ENCODE measurements at regions not wholly inside any gene's neighbourhood (a gene's known extent, or its start where the extent isn't known, plus 50 kb on each side); places are given as distances from the start of the nearest gene placed in this dataset.

GRCh38 chr14:48792376-48793024 lies 793.7 kb downstream of the RPS29 start:
- TF ChIP-seq POLR2A (IDR thresholded peaks at IDR 0.05) = no peak
- TF ChIP-seq, protein P1, sequence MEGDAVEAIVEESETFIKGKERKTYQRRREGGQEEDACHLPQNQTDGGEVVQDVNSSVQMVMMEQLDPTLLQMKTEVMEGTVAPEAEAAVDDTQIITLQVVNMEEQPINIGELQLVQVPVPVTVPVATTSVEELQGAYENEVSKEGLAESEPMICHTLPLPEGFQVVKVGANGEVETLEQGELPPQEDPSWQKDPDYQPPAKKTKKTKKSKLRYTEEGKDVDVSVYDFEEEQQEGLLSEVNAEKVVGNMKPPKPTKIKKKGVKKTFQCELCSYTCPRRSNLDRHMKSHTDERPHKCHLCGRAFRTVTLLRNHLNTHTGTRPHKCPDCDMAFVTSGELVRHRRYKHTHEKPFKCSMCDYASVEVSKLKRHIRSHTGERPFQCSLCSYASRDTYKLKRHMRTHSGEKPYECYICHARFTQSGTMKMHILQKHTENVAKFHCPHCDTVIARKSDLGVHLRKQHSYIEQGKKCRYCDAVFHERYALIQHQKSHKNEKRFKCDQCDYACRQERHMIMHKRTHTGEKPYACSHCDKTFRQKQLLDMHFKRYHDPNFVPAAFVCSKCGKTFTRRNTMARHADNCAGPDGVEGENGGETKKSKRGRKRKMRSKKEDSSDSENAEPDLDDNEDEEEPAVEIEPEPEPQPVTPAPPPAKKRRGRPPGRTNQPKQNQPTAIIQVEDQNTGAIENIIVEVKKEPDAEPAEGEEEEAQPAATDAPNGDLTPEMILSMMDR (IDR thresholded peaks at IDR 0.05) = no peak

Measured in adrenal gland (tissue), 5 donors.